ENCODE measurements at regions not wholly inside any gene's neighbourhood (a gene's known extent, or its start where the extent isn't known, plus 50 kb on each side); places are given as distances from the start of the nearest gene placed in this dataset.

DNA sequence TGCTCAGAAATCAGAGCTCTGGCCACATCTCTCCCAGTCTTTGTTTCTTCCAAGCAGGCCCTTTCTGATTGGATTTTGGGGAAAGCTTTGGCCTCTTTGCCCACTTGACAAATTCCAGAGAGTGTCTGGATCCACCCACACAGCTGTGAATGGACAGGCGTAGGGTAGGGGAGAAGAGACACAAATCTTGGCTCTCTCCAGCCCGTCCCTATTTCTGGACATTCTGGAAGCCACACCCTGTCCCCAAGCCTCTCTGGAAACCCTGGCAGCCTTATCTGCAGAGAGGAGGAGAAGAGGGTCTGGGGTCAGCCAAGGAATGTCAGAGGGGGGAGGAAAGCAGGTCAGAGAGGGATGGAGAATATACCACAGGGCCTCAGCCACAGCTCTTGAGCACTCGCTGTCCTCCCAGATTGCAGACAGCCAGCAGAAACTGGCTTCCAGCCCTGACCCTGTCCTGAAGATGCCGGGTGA is 59.5 kb upstream of the WNT11 start:
- no peak overlapping the region for H3K4me3 ChIP-seq (ENCODE audit: low read depth, low read length)
- no peak for TF ChIP-seq CTCF (IDR thresholded peaks at IDR 0.05; ENCODE audit: low read depth, low read length)
- no peaks in the 10 kb centered on the region for H3K27me3 ChIP-seq
- no peaks in the 10 kb centered on the region for H3K36me3 ChIP-seq
- no peak for DNase-seq
- no peaks in the 10 kb centered on the region for H3K9me3 ChIP-seq
- H3K4me1 ChIP-seq = no peaks in the 10 kb centered on the region

- Histone ChIP-seq H3K4me3 (ENCODE audit: low read depth, low read length) (no peak overlapping the region), H3K9me3 (no peaks in the 10 kb centered on the region), H3K27me3 (no peaks in the 10 kb centered on the region), H3K4me1 (no peaks in the 10 kb centered on the region), H3K36me3 (no peaks in the 10 kb centered on the region)
- TF ChIP-seq CTCF (IDR thresholded peaks at IDR 0.05; ENCODE audit: low read depth, low read length) = no peak
- no peak for DNase-seq
Observed at GRCh38 chr11:76263657-76264056, 57.4 kb upstream of the WNT11 start.

GRCh38 chr11:76263166-76263565 is 56.9 kb upstream of the WNT11 start:
- Histone ChIP-seq H3K9me3 (no peaks in the 10 kb centered on the region), H3K36me3 (no peaks in the 10 kb centered on the region), H3K4me1 (no peaks in the 10 kb centered on the region), H3K27me3 (no peaks in the 10 kb centered on the region), H3K4me3 (ENCODE audit: low read depth, low read length) (no peak overlapping the region)
- no peak for TF ChIP-seq CTCF (IDR thresholded peaks at IDR 0.05; ENCODE audit: low read depth, low read length)
- DNase-seq = no peak

DNA sequence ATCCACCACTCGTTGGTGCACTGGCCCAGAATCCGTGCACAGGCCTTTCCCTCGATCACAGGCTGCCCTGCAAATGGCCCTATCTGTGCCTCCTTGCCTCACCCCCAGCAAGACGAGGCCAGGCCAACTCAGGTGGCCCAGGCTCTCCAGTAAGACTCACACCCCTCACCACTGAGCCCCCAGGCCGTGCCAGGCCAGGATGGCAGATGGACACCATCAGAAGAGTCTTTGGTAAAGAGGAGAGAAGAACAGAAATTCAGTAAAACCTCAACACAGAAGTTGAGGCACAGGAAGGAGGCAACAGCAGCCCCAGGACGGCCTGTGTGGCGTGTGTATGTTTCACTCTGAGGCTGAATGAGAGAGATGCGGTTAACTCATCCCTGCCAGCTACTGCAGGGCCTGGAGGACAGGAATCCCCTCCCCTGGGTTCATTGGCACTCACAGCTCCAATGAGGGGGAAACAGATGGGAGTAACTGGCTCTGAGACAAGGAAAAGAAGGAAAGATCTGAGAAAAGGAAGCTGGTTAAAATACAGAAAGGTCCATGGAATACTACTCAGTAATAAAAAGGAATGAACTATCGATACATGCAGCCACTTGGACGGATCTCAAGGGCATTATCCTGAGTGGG is 54.1 kb upstream of the WNT11 start:
- H3K36me3 ChIP-seq = no peaks in the 10 kb centered on the region
- no peak for DNase-seq
- H3K4me3 ChIP-seq (ENCODE audit: low read depth, low read length) = no peak overlapping the region
- no peaks in the 10 kb centered on the region for H3K27me3 ChIP-seq
- H3K9me3 ChIP-seq = no peaks in the 10 kb centered on the region
- no peak for TF ChIP-seq CTCF (IDR thresholded peaks at IDR 0.05; ENCODE audit: low read depth, low read length)
- no peaks in the 10 kb centered on the region for H3K4me1 ChIP-seq

- no peaks in the 10 kb centered on the region for H3K27me3 ChIP-seq
Observed at GRCh38 chr11:76259299-76259908, 53.1 kb upstream of the WNT11 start.

More at GRCh38 chr11:76259299-76259908, 53.1 kb upstream of the WNT11 start:
- DNase-seq = no peak
- no peak overlapping the region for H3K4me3 ChIP-seq (ENCODE audit: low read depth, low read length)
- no peaks in the 10 kb centered on the region for H3K36me3 ChIP-seq
- no peak for TF ChIP-seq CTCF (IDR thresholded peaks at IDR 0.05; ENCODE audit: low read depth, low read length)
- H3K4me1 ChIP-seq = no peaks in the 10 kb centered on the region
- no peaks in the 10 kb centered on the region for H3K9me3 ChIP-seq
